Thoracic aorta (tissue), 2 donors: ENCODE measurements at regions not wholly inside any gene's neighbourhood (a gene's known extent, or its start where the extent isn't known, plus 50 kb on each side); places are given as distances from the start of the nearest gene placed in this dataset.

ENCODE experiments used
- ATAC-seq: fragments of 150-250 bp; one replicate; pipeline ENCODE4 v1.8.0; 2017; ENCODE audit warnings: low read depth; ENCODE audit not compliant: insufficient number of reproducible peaks, low FRiP score
- DNase-seq: peaks from one replicate; pipeline ENCODE4 v3.0.0-alpha.2; 2020; ENCODE audit warnings: low spot score
- H3K27ac ChIP-seq, 2 donors: fragments of 200-600 bp; sonication (generic); 1 replicate in 1 of 2; 2 replicates in 1 of 2; pipeline ENCODE4 v1.5.1; 2016; ENCODE audit warnings: mild to moderate bottlenecking in 2 of 2, moderate library complexity in 2 of 2
- H3K27me3 ChIP-seq: fragments of 200-600 bp; sonication (generic); replicated peaks from 2 replicates; pipeline ENCODE4 v1.6.0; 2016; ENCODE audit warnings: mild to moderate bottlenecking; ENCODE audit not compliant: insufficient read depth
- H3K36me3 ChIP-seq: fragments of 200-600 bp; sonication (generic); one replicate; pipeline ENCODE4 v1.5.1; 2016
- H3K4me1 ChIP-seq, 2 donors: fragments of 200-600 bp; sonication (generic); 1 replicate in 1 of 2; 2 replicates in 1 of 2; pipeline versions ENCODE4 v1.5.1 to v1.6.0; 2016; ENCODE audit warnings: low read depth in 2 of 2, mild to moderate bottlenecking in 1 of 2; ENCODE audit not compliant: control insufficient read depth in 1 of 2
- H3K4me3 ChIP-seq: fragments of 200-600 bp; sonication (generic); 2 replicates; pipeline ENCODE4 v1.5.1; 2016; ENCODE audit warnings: mild to moderate bottlenecking
- H3K9me3 ChIP-seq: fragments of 200-600 bp; sonication (generic); 2 replicates; pipeline ENCODE4 v1.5.1; 2016
- CTCF ChIP-seq: fragments of 200-600 bp; sonication (generic); IDR thresholded peaks from one replicate; pipeline ENCODE4 v1.5.1; 2019; ENCODE audit warnings: antibody characterized with exemption

GRCh38 chr4:181679754-181680153 is 563.4 kb upstream of the TENM3 start:
- H3K4me1 ChIP-seq = no peaks in the 10 kb centered on the region
- H3K4me3 ChIP-seq = no peak overlapping the region
- H3K9me3 ChIP-seq = no peaks in the 10 kb centered on the region
- ATAC-seq (no peak), DNase-seq (no peak)
- no peak overlapping the region for H3K27ac ChIP-seq
- no peak for TF ChIP-seq CTCF
- H3K36me3 ChIP-seq = no peaks in the 10 kb centered on the region
- H3K27me3 ChIP-seq = no peaks in the 10 kb centered on the region

GRCh38 chr4:181682367-181683047 is 560.7 kb upstream of the TENM3 start:
- ATAC-seq (no peak), DNase-seq (no peak)
- no peak overlapping the region for H3K27ac ChIP-seq
- no peaks in the 10 kb centered on the region for H3K36me3 ChIP-seq
- no peaks in the 10 kb centered on the region for H3K4me1 ChIP-seq
- TF ChIP-seq CTCF = no peak
- H3K9me3 ChIP-seq = no peaks in the 10 kb centered on the region
- no peak overlapping the region for H3K4me3 ChIP-seq
- H3K27me3 ChIP-seq = no peaks in the 10 kb centered on the region

- no peaks in the 10 kb centered on the region for H3K4me1 ChIP-seq
- DNase-seq = no peak
- H3K27ac ChIP-seq = no peak overlapping the region
- H3K9me3 ChIP-seq = no peaks in the 10 kb centered on the region
- H3K4me3 ChIP-seq = no peak overlapping the region
- H3K36me3 ChIP-seq = no peaks in the 10 kb centered on the region
- TF ChIP-seq CTCF = no peak
- no peak for ATAC-seq
- H3K27me3 ChIP-seq = no peaks in the 10 kb centered on the region
These were observed 558.9 kb upstream of the TENM3 start for GRCh38 chr4:181684310-181684709.

GRCh38 chr4:181685461-181685860 is 557.7 kb upstream of the TENM3 start:
- no peaks in the 10 kb centered on the region for H3K27me3 ChIP-seq
- TF ChIP-seq CTCF = no peak
- ATAC-seq (no peak), DNase-seq (no peak)
- no peaks in the 10 kb centered on the region for H3K4me1 ChIP-seq
- no peaks in the 10 kb centered on the region for H3K36me3 ChIP-seq
- H3K27ac ChIP-seq = no peak overlapping the region
- no peaks in the 10 kb centered on the region for H3K9me3 ChIP-seq
- H3K4me3 ChIP-seq = no peak overlapping the region

- no peak for TF ChIP-seq CTCF
- ATAC-seq = no peak
- H3K4me3 ChIP-seq = no peak overlapping the region
- H3K27me3 ChIP-seq = no peaks in the 10 kb centered on the region
- no peak overlapping the region for H3K27ac ChIP-seq
- no peaks in the 10 kb centered on the region for H3K9me3 ChIP-seq
- no peak for DNase-seq
- H3K36me3 ChIP-seq = no peaks in the 10 kb centered on the region
- H3K4me1 ChIP-seq = no peaks in the 10 kb centered on the region
These were observed 557.3 kb upstream of the TENM3 start for GRCh38 chr4:181685911-181686310.
